K562 (cell line): ENCODE measurements at regions not wholly inside any gene's neighbourhood (a gene's known extent, or its start where the extent isn't known, plus 50 kb on each side); places are given as distances from the start of the nearest gene placed in this dataset.

Experiments used
- ATAC-seq: fragments of 200-7000 bp; cut with Tn5 transposase; 3 replicates; pipeline ENCODE4 v1.9.1; 2020; ENCODE audit warnings: moderate library complexity
- BruUV-seq: library from RNA; stranded (reverse); fragments of 400-500 nt; replicated peaks from 2 replicates; lab custom pipeline; 2021; lab: Mats Ljungman, UMichigan
- CTCF ChIA-PET: fragments of 300-600 bp; formaldehyde crosslinking; extraction: SDS; loops from one replicate; lab custom pipeline; 2021; ENCODE audit warnings: low intra/inter-chr PET ratio; lab: Yijun Ruan, JAX
- POLR2A ChIA-PET: fragments of 300-600, 350-650 bp; sonication (Branson Sonifier 250); formaldehyde crosslinking; extraction: SDS; loops from one replicate; lab custom pipeline; 2021; ENCODE audit warnings: antibody characterized with exemption, inconsistent platforms; lab: Yijun Ruan, JAX
- DNase-seq, 4 experiments: peaks; one replicate each; pipeline versions ENCODE4 v3.0.0 to v3.0.0-alpha.2; 2011 to 2018; ENCODE audit warnings: low spot score in 3 of 4, mixed read lengths in 3 of 4; ENCODE audit errors: extremely low read depth in 1 of 4
- FAIRE-seq: peaks from 2 replicates; lab custom pipeline; 2011; peaks lifted over from hg19 to GRCh38; lab: Jason Lieb, UNC
- H2AFZ ChIP-seq: 2 replicates; pipeline ENCODE4 v1.6.0; 2011; ENCODE audit warnings: low read depth, low read length, control low read depth, inconsistent platforms
- H3K27ac ChIP-seq: fragments of 200-600 bp; 3 replicates; pipeline ENCODE4 v1.8.0; 2011; ENCODE audit warnings: low read depth, mild to moderate bottlenecking, control low read depth, inconsistent platforms, low read length, moderate library complexity, mixed read lengths; ENCODE audit errors: extremely low read depth
- H3K27me3 ChIP-seq, 2 experiments: fragments of 300-600 bp in 1 of 2; 2 replicates in 1 of 2; 3 replicates in 1 of 2; pipeline versions ENCODE4 v1.6.0 to v1.8.0; 2011; ENCODE audit warnings: inconsistent platforms in 2 of 2, low read length in 2 of 2, mild to moderate bottlenecking in 1 of 2, mixed read lengths in 1 of 2, moderate library complexity in 1 of 2; ENCODE audit not compliant: control insufficient read depth in 2 of 2, insufficient read depth in 2 of 2
- H3K36me3 ChIP-seq: fragments of 300-600 bp; 3 replicates; pipeline ENCODE4 v1.8.0; 2011; ENCODE audit warnings: mild to moderate bottlenecking, low read length, inconsistent platforms; ENCODE audit not compliant: control insufficient read depth, insufficient read depth
- H3K4me1 ChIP-seq, 2 experiments: fragments of 200-600 bp in 1 of 2; replicated peaks in 1 of 2; 2 replicates in 1 of 2; 3 replicates in 1 of 2; pipeline versions ENCODE4 v1.5.1 to v1.8.0; 2011; ENCODE audit warnings: inconsistent platforms in 2 of 2, low read length in 2 of 2, mild to moderate bottlenecking in 1 of 2, mixed read lengths in 1 of 2, moderate library complexity in 1 of 2; ENCODE audit not compliant: control insufficient read depth in 2 of 2, insufficient read depth in 2 of 2
- H3K4me2 ChIP-seq: 2 replicates; pipeline ENCODE4 v1.6.1; 2011; ENCODE audit warnings: low read length, control low read depth, inconsistent platforms, mixed read lengths; ENCODE audit not compliant: insufficient read depth
- H3K4me3 ChIP-seq: fragments of 200-600 bp; sonication (generic), shearing (Covaris generic); 2 replicates; pipeline ENCODE4 v1.5.1; 2016; ENCODE audit warnings: control low read depth, inconsistent platforms
- H3K79me2 ChIP-seq: fragments of 200-600 bp; 3 replicates; pipeline ENCODE4 v1.8.0; 2011; ENCODE audit warnings: low read length, inconsistent platforms; ENCODE audit not compliant: control insufficient read depth, insufficient read depth
- H3K9ac ChIP-seq, 2 experiments: 2 replicates each; pipeline versions ENCODE4 v1.6.0 to v1.6.1; 2011; ENCODE audit warnings: low read depth in 2 of 2, low read length in 2 of 2, control low read depth in 1 of 2, inconsistent platforms in 1 of 2, mild to moderate bottlenecking in 1 of 2, mixed read lengths in 1 of 2; ENCODE audit not compliant: insufficient read depth in 1 of 2
- H3K9me1 ChIP-seq: one replicate; pipeline ENCODE4 v1.6.0; 2011; ENCODE audit warnings: inconsistent platforms, mild to moderate bottlenecking, low read length, moderate library complexity; ENCODE audit not compliant: control insufficient read depth, insufficient read depth
- H3K9me3 ChIP-seq: replicated peaks from 2 replicates; pipeline ENCODE4 v1.5.1; 2011; ENCODE audit warnings: low read depth, low read length, inconsistent platforms; ENCODE audit not compliant: control insufficient read depth, insufficient read depth
- H4K20me1 ChIP-seq: replicated peaks from 2 replicates; pipeline ENCODE4 v1.6.1; 2011; ENCODE audit warnings: low read length, inconsistent platforms, mixed read lengths; ENCODE audit not compliant: control insufficient read depth, insufficient read depth
- CXXC5 ChIP-seq: fragments of 250-450 bp; sonication (Bioruptor Pico); IDR thresholded peaks from 2 replicates; pipeline ENCODE4 v1.8.0; 2022; ENCODE audit warnings: inconsistent platforms, mild to moderate bottlenecking, moderate library complexity
- GABPA ChIP-seq: fragments of 200-800 bp; sonication (Bioruptor generic); conservative IDR thresholded peaks from 2 replicates; pipeline ENCODE4 v1.6.1; 2016; ENCODE audit warnings: low read depth, missing genetic modification characterization, missing compliant biosample characterization
- MCM7 ChIP-seq, 2 experiments: fragments of 450-650 bp; IDR thresholded peaks; 2 replicates each; pipeline ENCODE4 v1.6.1; 2016 to 2018
- NCOA4 ChIP-seq: fragments of 450-650 bp; IDR thresholded peaks from 2 replicates; pipeline ENCODE4 v1.6.1; 2018; ENCODE audit warnings: mild to moderate bottlenecking; ENCODE audit not compliant: partially characterized antibody
- PTBP1 ChIP-seq: fragments of 200-400 bp; formaldehyde crosslinking; IDR thresholded peaks from 2 replicates; pipeline ENCODE4 v1.6.1; 2017; ENCODE audit warnings: low read depth, low read length
- ZNF316 ChIP-seq: fragments of 450-650 bp; IDR thresholded peaks from 2 replicates; pipeline ENCODE4 v1.6.1; 2016
- WGBS: fragments of 100-300 bp; shearing (Covaris generic); methylation state at CpG from one replicate; pipeline ENCODE4 v1.1.6; 2016; ENCODE audit warnings: low coverage, mixed read lengths; ENCODE audit not compliant: insufficient coverage; ENCODE audit errors: missing lambda C conversion rate; 5-methylcytosine and 5-hydroxymethylcytosine counted together
- in situ Hi-C: fragments of 300-500 bp; cut with MboI; formaldehyde crosslinking; loops from 4 replicates; pipeline ENCODE4 v1.15.0; 2018; ENCODE audit warnings: inconsistent platforms, mixed read lengths
- intact Hi-C: fragments of 100-400 bp; cut with micrococcal nuclease; formaldehyde crosslinking; loops from 2 replicates; pipeline ENCODE4 v1.14.2; 2022
- TF ChIP-seq, protein P1 (sequence below), 3 experiments: fragments of 200-800 bp in 1 of 3; sonication (Bioruptor generic) in 1 of 3; sonication (generic) in 1 of 3; formaldehyde crosslinking in 1 of 3; IDR thresholded peaks; 2 replicates each; pipeline versions ENCODE4 v1.6.1 to v1.8.0; 2016 to 2022; ENCODE audit warnings: mild to moderate bottlenecking in 2 of 3, missing compliant biosample characterization in 2 of 3, missing genetic modification characterization in 2 of 3, missing genetic modification reagents in 1 of 3
- TF ChIP-seq, protein P2 (sequence below): fragments of 250-450 bp; sonication (Bioruptor Pico); IDR thresholded peaks from 2 replicates; pipeline ENCODE4 v1.5.0; 2020; ENCODE audit warnings: mild to moderate bottlenecking, borderline replicate concordance
- TF ChIP-seq, protein P3 (sequence below): fragments of 250-450 bp; sonication (Bioruptor Pico); IDR thresholded peaks from 2 replicates; pipeline ENCODE4 v1.4.0; 2020; ENCODE audit warnings: mild to moderate bottlenecking, moderate library complexity

DNA sequence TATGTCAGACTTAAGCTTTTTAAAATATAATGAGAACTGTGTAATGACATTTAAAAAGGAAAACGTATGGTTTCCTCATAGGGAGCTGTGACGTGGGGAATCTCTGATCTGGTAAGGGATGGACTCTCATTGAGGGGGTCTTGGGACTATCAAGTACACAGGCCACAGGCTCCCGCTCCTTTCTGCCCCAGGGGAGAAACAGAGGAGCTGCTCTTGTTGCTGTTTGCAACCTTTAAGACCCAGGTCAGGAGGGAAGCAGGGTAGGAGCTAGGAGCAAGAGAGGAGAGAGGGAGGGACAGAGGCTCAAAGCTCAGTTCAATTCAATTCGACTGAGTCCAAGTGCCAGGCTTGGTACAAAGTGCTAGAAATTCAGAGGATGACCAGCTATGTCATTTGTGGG lies 185.1 kb upstream of the CSF3R start:
- Histone ChIP-seq H3K4me2 (no peak overlapping the region), H3K4me1 (no peaks in the 10 kb centered on the region), H3K27ac (no peak overlapping the region), H3K9me3 (no peaks in the 10 kb centered on the region), H3K36me3 (no peaks in the 10 kb centered on the region), H3K9ac (no peak overlapping the region), H3K27me3 (peaks cover 19 to 53% of the 10 kb centered on the region in 2 experiments; a peak in 4 of 5 replicates), H2AFZ (no peak overlapping the region), H3K79me2 (no peaks in the 10 kb centered on the region), H3K9me1 (no peaks in the 10 kb centered on the region), H3K4me3 (no peak overlapping the region), H4K20me1 (peaks cover 6% of the 10 kb centered on the region)
- CTCF ChIA-PET = no interaction called here
- no TSS peak for BruUV-seq
- POLR2A ChIA-PET = interaction anchor here (1.4 kb wide), 1 partner anchor 9 kb away, joined by 5 read pairs; no protein-coding TSS in a partner anchor
- TF ChIP-seq, protein P1, sequence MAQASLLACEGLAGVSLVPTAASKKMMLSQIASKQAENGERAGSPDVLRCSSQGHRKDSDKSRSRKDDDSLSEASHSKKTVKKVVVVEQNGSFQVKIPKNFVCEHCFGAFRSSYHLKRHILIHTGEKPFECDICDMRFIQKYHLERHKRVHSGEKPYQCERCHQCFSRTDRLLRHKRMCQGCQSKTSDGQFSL (CRISPR knock-in tag; IDR thresholded peaks at IDR 0.05) = no peak
- TF ChIP-seq, protein P1 (tag; IDR thresholded peaks at IDR 0.05) = no peak
- TF ChIP-seq PTBP1 (no peak), MCM7 (IDR thresholded peaks at IDR 0.05) (no peak)
- WGBS = 0% methylated on average over 4 of the region's 4 CpGs
- no peak for FAIRE-seq
- no peak for DNase-seq
- in situ Hi-C loops = no loop called here
- intact Hi-C loops = no loop called here
- ATAC-seq = no peak

DNA sequence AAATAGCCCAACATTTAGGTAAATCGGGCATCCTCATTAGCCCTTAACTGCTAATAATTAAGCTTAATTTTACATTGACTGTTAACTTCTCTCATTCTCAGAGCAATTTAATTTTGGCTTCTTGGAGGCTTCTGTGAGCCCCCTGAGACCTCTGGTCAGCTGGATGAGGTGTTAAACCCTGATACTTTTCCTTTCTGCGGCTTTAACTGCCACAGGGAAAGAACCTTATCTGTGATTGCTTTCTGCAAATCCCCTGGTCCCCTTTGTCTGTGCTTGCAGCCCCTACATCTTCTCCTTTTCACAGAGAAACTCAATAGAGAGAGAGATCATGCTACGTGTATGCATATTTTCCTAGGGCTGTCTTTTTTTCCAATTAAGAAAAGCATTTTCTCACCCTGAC lies 184.5 kb upstream of the CSF3R start:
- H3K9me3 ChIP-seq = no peaks in the 10 kb centered on the region
- 0% methylated on average over 3 of the region's 3 CpGs for WGBS
- in situ Hi-C loops = no loop called here
- no peaks in the 10 kb centered on the region for H3K4me1 ChIP-seq
- no peaks in the 10 kb centered on the region for H3K79me2 ChIP-seq
- H3K4me2 ChIP-seq = no peak overlapping the region
- H3K9me1 ChIP-seq = no peaks in the 10 kb centered on the region
- H3K4me3 ChIP-seq = no peak overlapping the region
- peaks cover 6% of the 10 kb centered on the region for H4K20me1 ChIP-seq
- H3K27me3 ChIP-seq = peaks cover 19 to 48% of the 10 kb centered on the region in 2 experiments; a peak in 4 of 5 replicates
- no TSS peak for BruUV-seq
- ChIA-PET POLR2A (interaction anchor here (1.4 kb wide), 1 partner anchor 9 kb away, joined by 5 read pairs; no protein-coding TSS in a partner anchor), CTCF (no interaction called here)
- H3K27ac ChIP-seq = no peak overlapping the region
- no peaks in the 10 kb centered on the region for H3K36me3 ChIP-seq
- ATAC-seq (no peak), FAIRE-seq (no peak), DNase-seq (no peak)
- H2AFZ ChIP-seq = no peak overlapping the region
- intact Hi-C loops = no loop called here
- no peak overlapping the region for H3K9ac ChIP-seq
- no peak for TF ChIP-seq CXXC5 (CRISPR knock-in tag)
- TF ChIP-seq GABPA (tag) = no peak
- TF ChIP-seq, protein P2, sequence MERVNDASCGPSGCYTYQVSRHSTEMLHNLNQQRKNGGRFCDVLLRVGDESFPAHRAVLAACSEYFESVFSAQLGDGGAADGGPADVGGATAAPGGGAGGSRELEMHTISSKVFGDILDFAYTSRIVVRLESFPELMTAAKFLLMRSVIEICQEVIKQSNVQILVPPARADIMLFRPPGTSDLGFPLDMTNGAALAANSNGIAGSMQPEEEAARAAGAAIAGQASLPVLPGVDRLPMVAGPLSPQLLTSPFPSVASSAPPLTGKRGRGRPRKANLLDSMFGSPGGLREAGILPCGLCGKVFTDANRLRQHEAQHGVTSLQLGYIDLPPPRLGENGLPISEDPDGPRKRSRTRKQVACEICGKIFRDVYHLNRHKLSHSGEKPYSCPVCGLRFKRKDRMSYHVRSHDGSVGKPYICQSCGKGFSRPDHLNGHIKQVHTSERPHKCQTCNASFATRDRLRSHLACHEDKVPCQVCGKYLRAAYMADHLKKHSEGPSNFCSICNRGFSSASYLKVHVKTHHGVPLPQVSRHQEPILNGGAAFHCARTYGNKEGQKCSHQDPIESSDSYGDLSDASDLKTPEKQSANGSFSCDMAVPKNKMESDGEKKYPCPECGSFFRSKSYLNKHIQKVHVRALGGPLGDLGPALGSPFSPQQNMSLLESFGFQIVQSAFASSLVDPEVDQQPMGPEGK (CRISPR knock-in tag) = no peak
- TF ChIP-seq, protein P3, sequence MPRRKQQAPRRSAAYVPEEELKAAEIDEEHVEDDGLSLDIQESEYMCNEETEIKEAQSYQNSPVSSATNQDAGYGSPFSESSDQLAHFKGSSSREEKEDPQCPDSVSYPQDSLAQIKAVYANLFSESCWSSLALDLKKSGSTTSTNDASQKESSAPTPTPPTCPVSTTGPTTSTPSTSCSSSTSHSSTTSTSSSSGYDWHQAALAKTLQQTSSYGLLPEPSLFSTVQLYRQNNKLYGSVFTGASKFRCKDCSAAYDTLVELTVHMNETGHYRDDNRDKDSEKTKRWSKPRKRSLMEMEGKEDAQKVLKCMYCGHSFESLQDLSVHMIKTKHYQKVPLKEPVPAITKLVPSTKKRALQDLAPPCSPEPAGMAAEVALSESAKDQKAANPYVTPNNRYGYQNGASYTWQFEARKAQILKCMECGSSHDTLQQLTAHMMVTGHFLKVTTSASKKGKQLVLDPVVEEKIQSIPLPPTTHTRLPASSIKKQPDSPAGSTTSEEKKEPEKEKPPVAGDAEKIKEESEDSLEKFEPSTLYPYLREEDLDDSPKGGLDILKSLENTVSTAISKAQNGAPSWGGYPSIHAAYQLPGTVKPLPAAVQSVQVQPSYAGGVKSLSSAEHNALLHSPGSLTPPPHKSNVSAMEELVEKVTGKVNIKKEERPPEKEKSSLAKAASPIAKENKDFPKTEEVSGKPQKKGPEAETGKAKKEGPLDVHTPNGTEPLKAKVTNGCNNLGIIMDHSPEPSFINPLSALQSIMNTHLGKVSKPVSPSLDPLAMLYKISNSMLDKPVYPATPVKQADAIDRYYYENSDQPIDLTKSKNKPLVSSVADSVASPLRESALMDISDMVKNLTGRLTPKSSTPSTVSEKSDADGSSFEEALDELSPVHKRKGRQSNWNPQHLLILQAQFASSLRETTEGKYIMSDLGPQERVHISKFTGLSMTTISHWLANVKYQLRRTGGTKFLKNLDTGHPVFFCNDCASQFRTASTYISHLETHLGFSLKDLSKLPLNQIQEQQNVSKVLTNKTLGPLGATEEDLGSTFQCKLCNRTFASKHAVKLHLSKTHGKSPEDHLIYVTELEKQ (CRISPR knock-in tag) = no peak
- no peak for TF ChIP-seq NCOA4
- TF ChIP-seq ZNF316 = no peak
